Sigmoid colon (tissue), 4 donors: ENCODE measurements at regions not wholly inside any gene's neighbourhood (a gene's known extent, or its start where the extent isn't known, plus 50 kb on each side); places are given as distances from the start of the nearest gene placed in this dataset.

Experiments
- POLR2A ChIP-seq, 2 donors: fragments of 450-650 bp; IDR thresholded peaks; one replicate each; pipeline ENCODE4 v1.6.1; 2016; ENCODE audit warnings: antibody characterized with exemption in 2 of 2, mild to moderate bottlenecking in 2 of 2, moderate library complexity in 2 of 2
- POLR2AphosphoS5 ChIP-seq, 4 donors: sonication (generic); formaldehyde crosslinking; IDR thresholded peaks; one replicate each; pipeline ENCODE4 v1.6.1; 2017; ENCODE audit warnings: antibody characterized with exemption in 4 of 4
- TF ChIP-seq, protein P1 (sequence below), 4 experiments: fragments of 450-650 bp in 3 of 4; fragments of 200-600 bp in 1 of 4; IDR thresholded peaks; one replicate each; pipeline ENCODE4 v1.5.1; 2016 to 2019; ENCODE audit warnings: antibody characterized with exemption in 4 of 4, mild to moderate bottlenecking in 3 of 4, moderate library complexity in 2 of 4

DNA sequence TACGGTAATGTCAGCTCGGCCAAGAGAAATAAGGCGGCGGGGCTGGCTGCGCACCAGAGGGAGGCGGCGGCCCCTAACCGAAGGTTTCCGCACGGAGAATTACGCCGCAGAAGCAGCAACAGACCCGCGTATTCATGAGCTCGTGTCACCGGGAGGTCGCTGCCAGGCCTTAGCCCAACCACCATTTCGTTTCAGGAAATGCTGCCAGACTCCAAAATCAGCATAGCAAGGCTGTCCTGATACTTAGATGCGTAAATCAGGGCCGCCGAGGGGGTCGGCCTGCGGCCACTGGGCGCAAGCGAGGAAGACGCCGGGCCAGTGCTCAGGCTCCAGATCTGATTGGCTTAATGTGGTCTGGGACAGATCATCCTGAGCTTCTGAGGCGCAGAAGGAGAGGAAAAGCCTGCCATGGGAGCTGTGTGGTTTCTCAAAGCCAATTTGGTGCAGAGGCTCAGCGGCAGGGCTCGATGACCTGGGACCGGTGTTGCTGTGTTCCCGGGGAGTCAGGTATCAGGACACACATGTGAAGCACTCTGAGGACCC is 247.9 kb downstream of the BAMBI start:
- TF ChIP-seq, protein P1, sequence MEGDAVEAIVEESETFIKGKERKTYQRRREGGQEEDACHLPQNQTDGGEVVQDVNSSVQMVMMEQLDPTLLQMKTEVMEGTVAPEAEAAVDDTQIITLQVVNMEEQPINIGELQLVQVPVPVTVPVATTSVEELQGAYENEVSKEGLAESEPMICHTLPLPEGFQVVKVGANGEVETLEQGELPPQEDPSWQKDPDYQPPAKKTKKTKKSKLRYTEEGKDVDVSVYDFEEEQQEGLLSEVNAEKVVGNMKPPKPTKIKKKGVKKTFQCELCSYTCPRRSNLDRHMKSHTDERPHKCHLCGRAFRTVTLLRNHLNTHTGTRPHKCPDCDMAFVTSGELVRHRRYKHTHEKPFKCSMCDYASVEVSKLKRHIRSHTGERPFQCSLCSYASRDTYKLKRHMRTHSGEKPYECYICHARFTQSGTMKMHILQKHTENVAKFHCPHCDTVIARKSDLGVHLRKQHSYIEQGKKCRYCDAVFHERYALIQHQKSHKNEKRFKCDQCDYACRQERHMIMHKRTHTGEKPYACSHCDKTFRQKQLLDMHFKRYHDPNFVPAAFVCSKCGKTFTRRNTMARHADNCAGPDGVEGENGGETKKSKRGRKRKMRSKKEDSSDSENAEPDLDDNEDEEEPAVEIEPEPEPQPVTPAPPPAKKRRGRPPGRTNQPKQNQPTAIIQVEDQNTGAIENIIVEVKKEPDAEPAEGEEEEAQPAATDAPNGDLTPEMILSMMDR (IDR thresholded peaks at IDR 0.05): no peak
- TF ChIP-seq POLR2A (IDR thresholded peaks at IDR 0.05) (no peak), POLR2AphosphoS5 (IDR thresholded peaks at IDR 0.05) (no peak)
